HUES48 (cell line): ENCODE measurements at regions not wholly inside any gene's neighbourhood (a gene's known extent, or its start where the extent isn't known, plus 50 kb on each side); places are given as distances from the start of the nearest gene placed in this dataset.
"Not testable (repeated sequence)": the region's sequence is repeated elsewhere in the genome, so short reads cannot be mapped to it uniquely, and the experiment has no call there.

Experiments used
- H3K27ac ChIP-seq: one replicate; pipeline ENCODE4 v1.7.0; 2013; ENCODE audit warnings: low read depth, low read length, inconsistent platforms
- H3K27me3 ChIP-seq: 2 replicates; pipeline ENCODE4 v1.6.1; 2013; ENCODE audit warnings: mild to moderate bottlenecking, low read length; ENCODE audit not compliant: control insufficient read depth, insufficient read depth
- H3K36me3 ChIP-seq: 2 replicates; pipeline ENCODE4 v1.6.1; 2013; ENCODE audit warnings: low read length; ENCODE audit not compliant: control insufficient read depth, insufficient read depth
- H3K4me1 ChIP-seq: 2 replicates; pipeline ENCODE4 v1.6.1; 2013; ENCODE audit warnings: mild to moderate bottlenecking, low read length; ENCODE audit not compliant: control insufficient read depth, insufficient read depth
- H3K4me3 ChIP-seq: 2 replicates; pipeline ENCODE4 v1.5.1; 2013; ENCODE audit warnings: mild to moderate bottlenecking, low read depth, low read length
- H3K9ac ChIP-seq: 2 replicates; pipeline ENCODE4 v1.6.1; 2013; ENCODE audit warnings: mild to moderate bottlenecking, low read depth, low read length, moderate library complexity
- H3K9me3 ChIP-seq: 2 replicates; pipeline ENCODE4 v1.6.1; 2013; ENCODE audit warnings: low read length; ENCODE audit not compliant: control insufficient read depth, insufficient read depth

GRCh38 chr10:6699336-6699735 is 119.3 kb upstream of the PRKCQ start:
- Histone ChIP-seq H3K27ac (no peak overlapping the region), H3K36me3 (no peaks in the 10 kb centered on the region), H3K27me3 (no peaks in the 10 kb centered on the region), H3K4me3 (no peak overlapping the region), H3K9me3 (no peaks in the 10 kb centered on the region), H3K9ac (no peak overlapping the region), H3K4me1 (no peaks in the 10 kb centered on the region)

- no peak overlapping the region for H3K27ac ChIP-seq
- no peak overlapping the region for H3K9ac ChIP-seq
- no peaks in the 10 kb centered on the region for H3K27me3 ChIP-seq
- no peaks in the 10 kb centered on the region for H3K36me3 ChIP-seq
- H3K9me3 ChIP-seq, result no peaks in the 10 kb centered on the region
- H3K4me3 ChIP-seq, result no peak overlapping the region
- no peaks in the 10 kb centered on the region for H3K4me1 ChIP-seq
Measured at GRCh38 chr10:6695519-6695918, 115.4 kb upstream of the PRKCQ start.

DNA sequence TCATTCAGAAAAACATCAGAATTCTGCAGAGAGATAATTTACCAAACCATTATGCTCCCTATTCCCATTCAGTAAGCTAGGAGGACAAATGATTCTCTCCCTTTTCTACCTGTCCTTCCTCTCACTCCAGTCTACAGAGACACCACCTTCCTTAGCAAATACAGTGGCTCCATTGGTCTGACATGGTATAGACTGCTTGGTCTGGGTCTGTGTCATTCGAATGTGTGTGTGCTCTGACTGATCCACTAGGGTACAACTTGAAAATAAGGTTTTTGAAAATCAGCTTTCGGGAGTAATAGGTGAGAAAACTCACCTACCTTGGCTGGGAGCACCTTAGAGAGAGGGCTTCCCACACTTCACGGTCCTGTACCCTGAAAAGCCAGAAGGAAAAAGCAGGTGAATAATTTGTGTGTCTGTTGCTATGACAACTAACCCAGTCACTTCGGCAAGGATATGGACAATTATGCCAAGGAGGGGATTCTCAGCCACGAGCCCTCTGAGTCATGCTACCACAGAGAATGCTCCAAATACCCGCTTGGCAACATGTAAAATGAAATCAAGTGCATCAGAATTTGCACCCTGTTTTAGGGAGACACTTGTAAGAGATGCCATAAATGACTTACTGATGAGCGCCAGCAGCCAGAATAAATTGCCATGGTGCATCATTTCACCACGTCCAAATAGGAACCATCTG is 114.5 kb upstream of the PRKCQ start:
- no peaks in the 10 kb centered on the region for H3K27me3 ChIP-seq
- no peaks in the 10 kb centered on the region for H3K4me1 ChIP-seq
- H3K27ac ChIP-seq, result no peak overlapping the region
- H3K9ac ChIP-seq, result no peak overlapping the region
- H3K9me3 ChIP-seq, result no peaks in the 10 kb centered on the region
- no peaks in the 10 kb centered on the region for H3K36me3 ChIP-seq
- H3K4me3 ChIP-seq, result no peak overlapping the region

- Histone ChIP-seq H3K9me3 (no peaks in the 10 kb centered on the region), H3K27ac (no peak overlapping the region), H3K9ac (no peak overlapping the region), H3K4me1 (no peaks in the 10 kb centered on the region), H3K4me3 (no peak overlapping the region), H3K27me3 (no peaks in the 10 kb centered on the region), H3K36me3 (no peaks in the 10 kb centered on the region)
Measured at GRCh38 chr10:6692856-6693255, 112.8 kb upstream of the PRKCQ start.

DNA sequence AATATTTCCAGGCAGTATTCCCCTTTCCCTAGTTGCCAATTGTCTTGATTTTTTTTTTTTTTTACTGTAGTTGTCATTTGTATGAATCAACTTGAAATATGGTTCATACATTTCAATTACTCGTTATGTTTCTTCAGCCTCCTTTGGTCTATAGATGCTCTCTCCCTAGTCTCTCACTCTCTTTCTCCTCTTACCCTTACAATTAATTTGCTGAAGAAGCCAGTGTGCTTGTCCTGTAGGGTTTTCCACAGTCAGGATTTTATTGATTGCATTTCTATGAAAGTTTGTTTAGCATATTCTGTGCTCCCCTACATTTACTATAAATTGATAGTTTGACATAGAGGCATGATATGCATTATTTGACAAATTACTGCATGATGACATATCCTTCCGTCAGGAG is 112.0 kb upstream of the PRKCQ start:
- Histone ChIP-seq H3K36me3 (no peaks in the 10 kb centered on the region), H3K27ac (no peak overlapping the region), H3K4me1 (no peaks in the 10 kb centered on the region), H3K9me3 (no peaks in the 10 kb centered on the region), H3K9ac (no peak overlapping the region), H3K4me3 (no peak overlapping the region), H3K27me3 (no peaks in the 10 kb centered on the region)

DNA sequence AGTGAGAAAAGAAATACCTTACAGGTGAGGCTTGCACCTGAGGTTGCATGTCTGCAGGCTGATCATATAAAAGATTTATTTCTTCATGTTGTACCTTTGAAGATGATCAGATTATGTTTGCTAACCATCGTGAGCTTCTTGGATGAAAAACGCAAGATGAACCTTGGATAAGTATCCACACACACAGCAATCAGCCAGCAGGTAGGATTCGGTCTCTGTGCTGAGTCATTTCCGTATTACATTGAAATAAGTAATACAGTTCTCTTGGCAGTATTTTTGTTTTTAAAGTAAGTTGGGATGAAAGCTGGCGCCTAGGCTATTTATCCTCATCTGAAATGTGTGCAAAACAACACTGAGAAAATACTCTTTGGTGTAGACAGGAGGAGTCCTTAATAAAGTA is 109.0 kb upstream of the PRKCQ start:
- Histone ChIP-seq H3K27ac (no peak overlapping the region), H3K4me1 (no peaks in the 10 kb centered on the region), H3K36me3 (no peaks in the 10 kb centered on the region), H3K4me3 (no peak overlapping the region), H3K9ac (no peak overlapping the region), H3K9me3 (no peaks in the 10 kb centered on the region), H3K27me3 (no peaks in the 10 kb centered on the region)

DNA sequence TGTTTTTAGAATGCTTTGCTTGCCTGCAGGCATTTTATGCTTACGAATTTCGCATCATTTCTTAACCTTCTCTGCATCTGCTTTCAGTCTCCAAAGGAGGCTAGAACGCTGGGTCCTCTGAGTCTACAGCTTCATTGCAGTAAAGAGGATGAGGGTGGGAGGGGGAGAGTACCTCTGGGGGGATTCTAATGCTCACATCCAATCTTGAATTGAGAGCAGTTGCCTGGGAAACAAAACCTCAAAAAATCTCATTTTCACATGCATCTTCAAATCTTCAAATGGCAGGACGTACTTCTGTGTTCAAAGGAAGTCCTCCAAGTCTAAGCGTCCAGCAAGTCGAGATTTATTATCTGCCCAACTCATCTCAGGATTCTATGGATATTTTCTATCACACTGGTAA is 100.7 kb upstream of the PRKCQ start:
- no peaks in the 10 kb centered on the region for H3K27me3 ChIP-seq
- H3K36me3 ChIP-seq, result no peaks in the 10 kb centered on the region
- H3K4me1 ChIP-seq, result peaks cover 3% of the 10 kb centered on the region; the same call in 1 of the 2 replicates
- no peak overlapping the region for H3K27ac ChIP-seq
- no peak overlapping the region for H3K4me3 ChIP-seq
- H3K9me3 ChIP-seq, result no peaks in the 10 kb centered on the region
- no peak overlapping the region for H3K9ac ChIP-seq

GRCh38 chr10:6678956-6679355 is 98.9 kb upstream of the PRKCQ start:
- H3K9me3 ChIP-seq, result no peaks in the 10 kb centered on the region
- H3K36me3 ChIP-seq, result no peaks in the 10 kb centered on the region
- no peak overlapping the region for H3K4me3 ChIP-seq
- no peaks in the 10 kb centered on the region for H3K27me3 ChIP-seq
- peaks cover 3% of the 10 kb centered on the region; the same call in 1 of the 2 replicates for H3K4me1 ChIP-seq
- H3K9ac ChIP-seq, result no peak overlapping the region
- H3K27ac ChIP-seq, result no peak overlapping the region

GRCh38 chr10:6678211-6678803 is 98.2 kb upstream of the PRKCQ start:
- H3K36me3 ChIP-seq, result no peaks in the 10 kb centered on the region
- no peak overlapping the region for H3K9ac ChIP-seq
- peaks cover 3% of the 10 kb centered on the region; the same call in 1 of the 2 replicates for H3K4me1 ChIP-seq
- no peak overlapping the region for H3K4me3 ChIP-seq
- H3K27ac ChIP-seq, result no peak overlapping the region
- no peaks in the 10 kb centered on the region for H3K9me3 ChIP-seq
- H3K27me3 ChIP-seq, result no peaks in the 10 kb centered on the region

- H3K27me3 ChIP-seq, H3K36me3 ChIP-seq, H3K27ac ChIP-seq, H3K9me3 ChIP-seq, H3K9ac ChIP-seq, H3K4me1 ChIP-seq, H3K4me3 ChIP-seq: not testable (repeated sequence)
Measured at GRCh38 chr10:6677129-6677528, 97.1 kb upstream of the PRKCQ start.

DNA sequence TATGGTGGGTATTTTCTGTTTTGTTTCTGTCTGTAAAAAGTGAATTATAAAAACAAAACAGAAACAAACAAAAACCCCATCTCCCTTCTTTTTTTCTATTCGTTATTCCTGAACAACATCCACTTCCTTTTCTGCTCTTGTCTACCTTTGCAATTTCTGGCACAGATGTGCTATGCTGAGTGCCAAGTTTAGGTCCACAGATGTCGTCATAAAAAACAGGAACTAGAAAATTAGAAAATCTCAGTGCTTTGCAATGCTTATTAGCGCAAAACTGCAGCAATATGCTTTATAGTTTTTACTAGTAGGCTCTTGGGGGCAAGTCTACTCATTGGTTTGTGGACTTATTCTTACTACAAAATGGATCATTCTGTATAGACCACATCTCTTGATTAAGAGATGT is 94.2 kb upstream of the PRKCQ start:
- H3K9me3 ChIP-seq, result no peaks in the 10 kb centered on the region
- no peaks in the 10 kb centered on the region for H3K36me3 ChIP-seq
- no peak overlapping the region for H3K4me3 ChIP-seq
- no peak overlapping the region for H3K27ac ChIP-seq
- no peaks in the 10 kb centered on the region for H3K4me1 ChIP-seq
- no peak overlapping the region for H3K9ac ChIP-seq
- H3K27me3 ChIP-seq, result no peaks in the 10 kb centered on the region
